ENCODE measurements at regions not wholly inside any gene's neighbourhood (a gene's known extent, or its start where the extent isn't known, plus 50 kb on each side); places are given as distances from the start of the nearest gene placed in this dataset.

- no CpG with 5 or more reads among the region's 5 CpGs for WGBS, 2 donors (ENCODE audit: extremely low coverage in 2 of 2, insufficient read length in 2 of 2, insufficient replicate concordance in 1 of 2)
- no peaks in the 10 kb centered on the region for H3K4me1 ChIP-seq (ENCODE audit: control insufficient read depth in 2 of 2, insufficient read depth in 1 of 2, low read depth in 1 of 2, low read length in 2 of 2)
- no peak overlapping the region for H3K23ac ChIP-seq (ENCODE audit: low read depth, low read length, poor library complexity)
- H3K18ac ChIP-seq (ENCODE audit: low read length), result no peak overlapping the region
- no peak overlapping the region for H2BK15ac ChIP-seq (ENCODE audit: low read length)
- H4K91ac ChIP-seq (ENCODE audit: low read depth, low read length, poor library complexity), result no peak overlapping the region
- H2AFZ ChIP-seq (ENCODE audit: low read length), result no peak overlapping the region
- no peak overlapping the region for H2AK5ac ChIP-seq (ENCODE audit: low read depth, low read length)
- H3K36me3 ChIP-seq (replicated peaks in 1 of 2; ENCODE audit: control insufficient read depth in 2 of 2, insufficient read depth in 2 of 2, low read length in 2 of 2), result no peaks in the 10 kb centered on the region
- no peak overlapping the region for H3K14ac ChIP-seq (ENCODE audit: low read length)
- no peak overlapping the region for H2BK5ac ChIP-seq (ENCODE audit: low read length)
- H3K4ac ChIP-seq (ENCODE audit: low read length), result no peak overlapping the region
- DNase-seq (ENCODE audit: low spot score), result no peak
- H3K9me3 ChIP-seq (replicated peaks in 1 of 2; ENCODE audit: control insufficient read depth in 2 of 2, insufficient read depth in 1 of 2, low read depth in 1 of 2, low read length in 2 of 2), result no peaks in the 10 kb centered on the region
- H3K27ac ChIP-seq (replicated peaks; ENCODE audit: low read length), result no peak overlapping the region
- H2BK120ac ChIP-seq (ENCODE audit: low read depth, low read length), result no peak overlapping the region
- no peak overlapping the region for H4K8ac ChIP-seq (ENCODE audit: low read depth, low read length)
- H3K4me3 ChIP-seq (ENCODE audit: low read length in 2 of 2), result no peak overlapping the region
- no peak overlapping the region for H3K9ac ChIP-seq (ENCODE audit: low read depth, low read length, poor library complexity)
- H3K4me2 ChIP-seq (ENCODE audit: insufficient read depth, low read length, poor library complexity, severe bottlenecking), result no peak overlapping the region
- no peaks in the 10 kb centered on the region for H3K79me1 ChIP-seq (ENCODE audit: low read depth, low read length)
- no peaks in the 10 kb centered on the region for H3K27me3 ChIP-seq (ENCODE audit: control insufficient read depth in 3 of 3, insufficient read depth in 3 of 3, low read depth in 1 of 3, low read length in 3 of 3)
- H2BK12ac ChIP-seq (ENCODE audit: low read length), result no peak overlapping the region
These were observed 58.5 kb upstream of the C1orf87 start for GRCh38 chr1:60132108-60132507.

GRCh38 chr1:60130703-60131102 lies 57.1 kb upstream of the C1orf87 start:
- Histone ChIP-seq H3K79me1 (ENCODE audit: low read depth, low read length) (no peaks in the 10 kb centered on the region), H4K91ac (ENCODE audit: low read depth, low read length, poor library complexity) (no peak overlapping the region), H2AFZ (ENCODE audit: low read length) (no peak overlapping the region), H2BK5ac (ENCODE audit: low read length) (no peak overlapping the region), H3K4me3 (ENCODE audit: low read length in 2 of 2) (no peak overlapping the region), H3K36me3 (replicated peaks in 1 of 2; ENCODE audit: control insufficient read depth in 2 of 2, insufficient read depth in 2 of 2, low read length in 2 of 2) (no peaks in the 10 kb centered on the region), H3K9ac (ENCODE audit: low read depth, low read length, poor library complexity) (no peak overlapping the region), H3K9me3 (replicated peaks in 1 of 2; ENCODE audit: control insufficient read depth in 2 of 2, insufficient read depth in 1 of 2, low read depth in 1 of 2, low read length in 2 of 2) (no peaks in the 10 kb centered on the region), H3K4ac (ENCODE audit: low read length) (no peak overlapping the region), H4K8ac (ENCODE audit: low read depth, low read length) (no peak overlapping the region), H3K18ac (ENCODE audit: low read length) (no peak overlapping the region), H3K23ac (ENCODE audit: low read depth, low read length, poor library complexity) (no peak overlapping the region), H3K27me3 (ENCODE audit: control insufficient read depth in 3 of 3, insufficient read depth in 3 of 3, low read depth in 1 of 3, low read length in 3 of 3) (no peaks in the 10 kb centered on the region), H3K14ac (ENCODE audit: low read length) (no peak overlapping the region), H2BK12ac (ENCODE audit: low read length) (no peak overlapping the region), H3K4me2 (ENCODE audit: insufficient read depth, low read length, poor library complexity, severe bottlenecking) (no peak overlapping the region), H3K27ac (replicated peaks; ENCODE audit: low read length) (no peak overlapping the region), H3K4me1 (ENCODE audit: control insufficient read depth in 2 of 2, insufficient read depth in 1 of 2, low read depth in 1 of 2, low read length in 2 of 2) (no peaks in the 10 kb centered on the region), H2BK120ac (ENCODE audit: low read depth, low read length) (no peak overlapping the region), H2BK15ac (ENCODE audit: low read length) (no peak overlapping the region), H2AK5ac (ENCODE audit: low read depth, low read length) (no peak overlapping the region)
- no CpG with 5 or more reads among the region's 3 CpGs for WGBS, 2 donors (ENCODE audit: extremely low coverage in 2 of 2, insufficient read length in 2 of 2, insufficient replicate concordance in 1 of 2)
- DNase-seq (ENCODE audit: low spot score), result no peak

GRCh38 chr1:60129911-60130310 lies 56.3 kb upstream of the C1orf87 start:
- Histone ChIP-seq H2BK12ac (ENCODE audit: low read length) (no peak overlapping the region), H3K4me3 (ENCODE audit: low read length in 2 of 2) (no peak overlapping the region), H2AK5ac (ENCODE audit: low read depth, low read length) (no peak overlapping the region), H3K79me1 (ENCODE audit: low read depth, low read length) (no peaks in the 10 kb centered on the region), H3K9me3 (replicated peaks in 1 of 2; ENCODE audit: control insufficient read depth in 2 of 2, insufficient read depth in 1 of 2, low read depth in 1 of 2, low read length in 2 of 2) (no peaks in the 10 kb centered on the region), H3K27ac (replicated peaks; ENCODE audit: low read length) (no peak overlapping the region), H4K91ac (ENCODE audit: low read depth, low read length, poor library complexity) (no peak overlapping the region), H3K23ac (ENCODE audit: low read depth, low read length, poor library complexity) (no peak overlapping the region), H2AFZ (ENCODE audit: low read length) (no peak overlapping the region), H3K4me1 (ENCODE audit: control insufficient read depth in 2 of 2, insufficient read depth in 1 of 2, low read depth in 1 of 2, low read length in 2 of 2) (no peaks in the 10 kb centered on the region), H2BK5ac (ENCODE audit: low read length) (no peak overlapping the region), H3K9ac (ENCODE audit: low read depth, low read length, poor library complexity) (no peak overlapping the region), H3K14ac (ENCODE audit: low read length) (no peak overlapping the region), H3K27me3 (ENCODE audit: control insufficient read depth in 3 of 3, insufficient read depth in 3 of 3, low read depth in 1 of 3, low read length in 3 of 3) (no peaks in the 10 kb centered on the region), H3K4ac (ENCODE audit: low read length) (no peak overlapping the region), H2BK120ac (ENCODE audit: low read depth, low read length) (no peak overlapping the region), H4K8ac (ENCODE audit: low read depth, low read length) (no peak overlapping the region), H3K36me3 (replicated peaks in 1 of 2; ENCODE audit: control insufficient read depth in 2 of 2, insufficient read depth in 2 of 2, low read length in 2 of 2) (no peaks in the 10 kb centered on the region), H3K4me2 (ENCODE audit: insufficient read depth, low read length, poor library complexity, severe bottlenecking) (no peak overlapping the region), H3K18ac (ENCODE audit: low read length) (no peak overlapping the region), H2BK15ac (ENCODE audit: low read length) (no peak overlapping the region)
- WGBS, 2 donors (ENCODE audit: extremely low coverage in 2 of 2, insufficient read length in 2 of 2, insufficient replicate concordance in 1 of 2), result no CpG with 5 or more reads among the region's 4 CpGs
- no peak for DNase-seq (ENCODE audit: low spot score)

- no peak overlapping the region for H3K4ac ChIP-seq (ENCODE audit: low read length)
- no peak overlapping the region for H2BK15ac ChIP-seq (ENCODE audit: low read length)
- no peak overlapping the region for H2AFZ ChIP-seq (ENCODE audit: low read length)
- WGBS, 2 donors (ENCODE audit: extremely low coverage in 2 of 2, insufficient read length in 2 of 2, insufficient replicate concordance in 1 of 2), result no CpG with 5 or more reads among the region's 3 CpGs
- no peak overlapping the region for H3K4me3 ChIP-seq (ENCODE audit: low read length in 2 of 2)
- no peak overlapping the region for H3K27ac ChIP-seq (replicated peaks; ENCODE audit: low read length)
- H3K9ac ChIP-seq (ENCODE audit: low read depth, low read length, poor library complexity), result no peak overlapping the region
- no peaks in the 10 kb centered on the region for H3K4me1 ChIP-seq (ENCODE audit: control insufficient read depth in 2 of 2, insufficient read depth in 1 of 2, low read depth in 1 of 2, low read length in 2 of 2)
- no peak overlapping the region for H3K14ac ChIP-seq (ENCODE audit: low read length)
- no peak overlapping the region for H3K4me2 ChIP-seq (ENCODE audit: insufficient read depth, low read length, poor library complexity, severe bottlenecking)
- H3K79me1 ChIP-seq (ENCODE audit: low read depth, low read length), result no peaks in the 10 kb centered on the region
- H3K27me3 ChIP-seq (ENCODE audit: control insufficient read depth in 3 of 3, insufficient read depth in 3 of 3, low read depth in 1 of 3, low read length in 3 of 3), result no peaks in the 10 kb centered on the region
- H3K36me3 ChIP-seq (replicated peaks in 1 of 2; ENCODE audit: control insufficient read depth in 2 of 2, insufficient read depth in 2 of 2, low read length in 2 of 2), result no peaks in the 10 kb centered on the region
- no peak overlapping the region for H2BK5ac ChIP-seq (ENCODE audit: low read length)
- no peak overlapping the region for H4K91ac ChIP-seq (ENCODE audit: low read depth, low read length, poor library complexity)
- H4K8ac ChIP-seq (ENCODE audit: low read depth, low read length), result no peak overlapping the region
- no peak overlapping the region for H2BK120ac ChIP-seq (ENCODE audit: low read depth, low read length)
- no peak overlapping the region for H3K18ac ChIP-seq (ENCODE audit: low read length)
- H2BK12ac ChIP-seq (ENCODE audit: low read length), result no peak overlapping the region
- no peak for DNase-seq (ENCODE audit: low spot score)
- no peak overlapping the region for H3K23ac ChIP-seq (ENCODE audit: low read depth, low read length, poor library complexity)
- H3K9me3 ChIP-seq (replicated peaks in 1 of 2; ENCODE audit: control insufficient read depth in 2 of 2, insufficient read depth in 1 of 2, low read depth in 1 of 2, low read length in 2 of 2), result no peaks in the 10 kb centered on the region
- H2AK5ac ChIP-seq (ENCODE audit: low read depth, low read length), result no peak overlapping the region
These were observed 53.2 kb upstream of the C1orf87 start for GRCh38 chr1:60126723-60127122.
